ENCODE measurements at regions not wholly inside any gene's neighbourhood (a gene's known extent, or its start where the extent isn't known, plus 50 kb on each side); places are given as distances from the start of the nearest gene placed in this dataset.

- POLR2A ChIA-PET: no interaction called here
- no peaks in the 10 kb centered on the region for H3K9me3 ChIP-seq
- no peaks in the 10 kb centered on the region for H3K36me3 ChIP-seq (ENCODE audit: control insufficient read depth, insufficient read depth, low read length)
- no TSS peak for BruUV-seq (replicated peaks)
- no peaks in the 10 kb centered on the region for H3K4me1 ChIP-seq
- Mint-ChIP-seq H3K27ac (ENCODE audit: unreplicated experiment) (no peak overlapping the region), H3K4me3 (ENCODE audit: unreplicated experiment) (no peak overlapping the region), H3K9me3 (ENCODE audit: unreplicated experiment) (no peaks in the 10 kb centered on the region), H3K27me3 (ENCODE audit: insufficient read depth, unreplicated experiment) (no peaks in the 10 kb centered on the region), H3K36me3 (ENCODE audit: insufficient read depth, unreplicated experiment) (no peaks in the 10 kb centered on the region), H3K4me1 (ENCODE audit: low read depth, unreplicated experiment) (peaks cover 3% of the 10 kb centered on the region)
- TF ChIP-seq CTCF (IDR thresholded peaks at IDR 0.05; ENCODE audit: insufficient read depth in 1 of 2, low read depth in 1 of 2, low read length in 1 of 2, severe bottlenecking in 1 of 2, unreplicated experiment in 1 of 2): no peak
- H3K27me3 ChIP-seq (replicated peaks; ENCODE audit: control insufficient read depth, insufficient read depth, low read length): no peaks in the 10 kb centered on the region
- DNase-seq: no peak
- CTCF ChIA-PET: interaction anchor here (0.7 kb wide), 1 partner anchor 441 kb away, joined by 4 read pairs; no protein-coding TSS in a partner anchor
- no peak overlapping the region for H3K4me3 ChIP-seq (ENCODE audit: low read depth, low read length)
- intact Hi-C loops (cut with micrococcal nuclease; ENCODE audit: unreplicated experiment): no loop called here
These were observed 77.2 kb downstream of the TMPRSS5 start for GRCh38 chr11:113628912-113629311.

GRCh38 chr11:113627946-113628345 lies 78.2 kb downstream of the TMPRSS5 start:
- no peak overlapping the region for H3K4me3 ChIP-seq (ENCODE audit: low read depth, low read length)
- no peaks in the 10 kb centered on the region for H3K4me1 ChIP-seq
- POLR2A ChIA-PET: no interaction called here
- no peaks in the 10 kb centered on the region for H3K27me3 ChIP-seq (replicated peaks; ENCODE audit: control insufficient read depth, insufficient read depth, low read length)
- Mint-ChIP-seq H3K36me3 (ENCODE audit: insufficient read depth, unreplicated experiment) (no peaks in the 10 kb centered on the region), H3K27me3 (ENCODE audit: insufficient read depth, unreplicated experiment) (no peaks in the 10 kb centered on the region), H3K9me3 (ENCODE audit: unreplicated experiment) (no peaks in the 10 kb centered on the region), H3K4me1 (ENCODE audit: low read depth, unreplicated experiment) (no peaks in the 10 kb centered on the region), H3K27ac (ENCODE audit: unreplicated experiment) (no peak overlapping the region), H3K4me3 (ENCODE audit: unreplicated experiment) (no peak overlapping the region)
- no peaks in the 10 kb centered on the region for H3K36me3 ChIP-seq (ENCODE audit: control insufficient read depth, insufficient read depth, low read length)
- no peak for TF ChIP-seq CTCF (IDR thresholded peaks at IDR 0.05; ENCODE audit: insufficient read depth in 1 of 2, low read depth in 1 of 2, low read length in 1 of 2, severe bottlenecking in 1 of 2, unreplicated experiment in 1 of 2)
- no peaks in the 10 kb centered on the region for H3K9me3 ChIP-seq
- CTCF ChIA-PET: no interaction called here
- intact Hi-C loops (cut with micrococcal nuclease; ENCODE audit: unreplicated experiment): no loop called here
- BruUV-seq (replicated peaks): no TSS peak
- no peak for DNase-seq

DNA sequence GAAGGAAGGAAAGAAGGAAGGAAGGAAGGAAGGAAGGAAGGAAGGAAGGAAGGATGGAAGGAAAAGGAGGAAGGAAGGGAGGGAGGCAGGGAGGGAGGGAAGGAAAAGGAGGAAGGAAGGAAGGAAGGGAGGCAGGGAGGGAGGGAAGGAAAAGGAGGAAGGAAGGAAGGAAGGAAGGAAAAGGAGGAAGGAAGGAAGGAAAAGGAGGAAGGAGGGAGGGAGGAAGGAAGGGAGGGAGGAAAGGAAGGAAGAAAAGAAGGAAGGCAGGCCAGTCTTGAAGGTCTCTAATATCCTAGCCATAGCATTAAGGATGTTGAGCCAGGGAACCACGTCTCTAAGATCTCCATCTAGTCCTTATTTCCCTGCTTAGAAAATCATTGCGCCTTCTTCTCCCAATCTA lies 78.8 kb downstream of the TMPRSS5 start:
- no peak overlapping the region for H3K27ac Mint-ChIP-seq (ENCODE audit: unreplicated experiment)
- H3K4me1 ChIP-seq: no peaks in the 10 kb centered on the region
- no peak overlapping the region for H3K4me3 ChIP-seq (ENCODE audit: low read depth, low read length)
- no peak for TF ChIP-seq CTCF (IDR thresholded peaks at IDR 0.05; ENCODE audit: insufficient read depth in 1 of 2, low read depth in 1 of 2, low read length in 1 of 2, severe bottlenecking in 1 of 2, unreplicated experiment in 1 of 2)
- H3K9me3 Mint-ChIP-seq (ENCODE audit: unreplicated experiment): no peaks in the 10 kb centered on the region
- intact Hi-C loops (cut with micrococcal nuclease; ENCODE audit: unreplicated experiment): no loop called here
- ChIA-PET CTCF (no interaction called here), POLR2A (no interaction called here)
- H3K9me3 ChIP-seq: no peaks in the 10 kb centered on the region
- no peak for DNase-seq
- no peaks in the 10 kb centered on the region for H3K36me3 ChIP-seq (ENCODE audit: control insufficient read depth, insufficient read depth, low read length)
- no peaks in the 10 kb centered on the region for H3K27me3 Mint-ChIP-seq (ENCODE audit: insufficient read depth, unreplicated experiment)
- H3K4me3 Mint-ChIP-seq (ENCODE audit: unreplicated experiment): no peak overlapping the region
- H3K36me3 Mint-ChIP-seq (ENCODE audit: insufficient read depth, unreplicated experiment): no peaks in the 10 kb centered on the region
- no peaks in the 10 kb centered on the region for H3K4me1 Mint-ChIP-seq (ENCODE audit: low read depth, unreplicated experiment)
- H3K27me3 ChIP-seq (replicated peaks; ENCODE audit: control insufficient read depth, insufficient read depth, low read length): no peaks in the 10 kb centered on the region
- BruUV-seq (replicated peaks): no TSS peak
